IMR-90 (cell line): ENCODE measurements at regions not wholly inside any gene's neighbourhood (a gene's known extent, or its start where the extent isn't known, plus 50 kb on each side); places are given as distances from the start of the nearest gene placed in this dataset.

Experiments
- ATAC-seq: fragments of 200-7000 bp; cut with Tn5 transposase; 2 replicates; pipeline ENCODE4 v1.9.1; 2020; ENCODE audit warnings: low read depth, mild to moderate bottlenecking, moderate library complexity
- BruUV-seq: library from RNA; stranded (reverse); fragments of 400-500 nt; replicated peaks from 2 replicates; lab custom pipeline; 2021; lab: Mats Ljungman, UMichigan
- CTCF ChIA-PET: fragments of 300-600 bp; formaldehyde crosslinking; extraction: SDS; loops from one replicate; lab custom pipeline; 2021; ENCODE audit warnings: antibody characterized with exemption; lab: Yijun Ruan, JAX
- POLR2A ChIA-PET: fragments of 300-600 bp; sonication (Branson Sonifier 250); formaldehyde crosslinking; loops from one replicate; lab custom pipeline; 2022; ENCODE audit warnings: antibody characterized with exemption; ENCODE audit not compliant: unreplicated experiment; lab: Charles Lee
- DNase-seq: peaks from one replicate; pipeline ENCODE4 v3.0.0; 2013
- H2AFZ ChIP-seq: replicated peaks from 2 replicates; pipeline ENCODE3; 2013; ENCODE audit warnings: low read length, mild to moderate bottlenecking; ENCODE audit not compliant: poor library complexity
- H2AK5ac ChIP-seq: 2 replicates; pipeline ENCODE4 v1.6.1; 2013; ENCODE audit warnings: low read depth, low read length, inconsistent platforms
- H2AK9ac ChIP-seq: replicated peaks from 2 replicates; pipeline ENCODE3; 2013; ENCODE audit warnings: mild to moderate bottlenecking, low read depth, low read length, moderate library complexity; ENCODE audit not compliant: poor library complexity
- H2BK120ac ChIP-seq: 2 replicates; pipeline ENCODE4 v1.6.1; 2013; ENCODE audit warnings: low read depth, low read length, inconsistent platforms
- H2BK15ac ChIP-seq: 3 replicates; pipeline ENCODE4 v1.6.1; 2013; ENCODE audit warnings: low read depth, low read length, inconsistent platforms
- H2BK20ac ChIP-seq: 2 replicates; pipeline ENCODE4 v1.6.1; 2013; ENCODE audit warnings: low read depth, mild to moderate bottlenecking, inconsistent platforms, low read length, moderate library complexity
- H2BK5ac ChIP-seq: 2 replicates; pipeline ENCODE4 v1.6.1; 2013; ENCODE audit warnings: mild to moderate bottlenecking, low read depth, low read length, inconsistent platforms; ENCODE audit not compliant: poor library complexity, severe bottlenecking
- H3K14ac ChIP-seq: replicated peaks from 2 replicates; pipeline ENCODE4 v1.6.1; 2013; ENCODE audit warnings: low read depth, low read length, inconsistent platforms
- H3K18ac ChIP-seq: 2 replicates; pipeline ENCODE4 v1.6.1; 2013; ENCODE audit warnings: low read depth, low read length, control low read depth
- H3K23ac ChIP-seq: 2 replicates; pipeline ENCODE4 v1.6.1; 2013; ENCODE audit warnings: low read depth, low read length, inconsistent platforms
- H3K27ac ChIP-seq: 2 replicates; pipeline ENCODE4 v1.5.1; 2013; ENCODE audit warnings: mild to moderate bottlenecking, control low read depth, low read length; ENCODE audit not compliant: insufficient read depth
- H3K27me3 ChIP-seq: 2 replicates; pipeline ENCODE4 v1.6.1; 2013; ENCODE audit warnings: low read length; ENCODE audit not compliant: control insufficient read depth, insufficient read depth
- H3K36me3 ChIP-seq: 2 replicates; pipeline ENCODE4 v1.6.1; 2013; ENCODE audit warnings: low read length, mixed read lengths; ENCODE audit not compliant: control insufficient read depth, insufficient read depth
- H3K4ac ChIP-seq: 2 replicates; pipeline ENCODE4 v1.6.1; 2013; ENCODE audit warnings: low read depth, low read length, inconsistent platforms
- H3K4me1 ChIP-seq: 2 replicates; pipeline ENCODE4 v1.6.1; 2013; ENCODE audit warnings: low read length, mixed read lengths; ENCODE audit not compliant: control insufficient read depth, insufficient read depth
- H3K4me2 ChIP-seq: 2 replicates; pipeline ENCODE4 v1.6.1; 2013; ENCODE audit warnings: low read depth, mild to moderate bottlenecking, control low read depth, low read length, moderate library complexity
- H3K4me3 ChIP-seq: 2 replicates; pipeline ENCODE4 v1.5.1; 2013; ENCODE audit warnings: low read depth, mild to moderate bottlenecking, control low read depth, low read length, moderate library complexity; ENCODE audit not compliant: insufficient read depth
- H3K56ac ChIP-seq: 2 replicates; pipeline ENCODE4 v1.6.1; 2013; ENCODE audit warnings: low read length, inconsistent platforms; ENCODE audit not compliant: insufficient read depth; ENCODE audit errors: extremely low read depth
- H3K79me1 ChIP-seq, 2 experiments: 2 replicates each; pipeline ENCODE4 v1.6.1; 2013; ENCODE audit warnings: low read length in 2 of 2, inconsistent platforms in 1 of 2, low read depth in 1 of 2
- H3K9ac ChIP-seq: 2 replicates; pipeline ENCODE4 v1.6.1; 2013; ENCODE audit warnings: low read depth, low read length, control low read depth
- H3K9me1 ChIP-seq: 2 replicates; pipeline ENCODE4 v1.6.1; 2013; ENCODE audit warnings: low read length, inconsistent platforms; ENCODE audit not compliant: insufficient read depth
- H3K9me3 ChIP-seq: 2 replicates; pipeline ENCODE4 v1.6.1; 2013; ENCODE audit warnings: low read length; ENCODE audit not compliant: control insufficient read depth, insufficient read depth
- H4K20me1 ChIP-seq: 2 replicates; pipeline ENCODE4 v1.6.1; 2013; ENCODE audit warnings: low read length, inconsistent platforms; ENCODE audit not compliant: insufficient read depth
- H4K5ac ChIP-seq: 2 replicates; pipeline ENCODE4 v1.6.1; 2013; ENCODE audit warnings: mild to moderate bottlenecking, low read depth, low read length, control low read depth
- H4K8ac ChIP-seq, 2 experiments: 2 replicates each; pipeline ENCODE4 v1.6.1; 2013; ENCODE audit warnings: low read depth in 2 of 2, low read length in 2 of 2, control low read depth in 1 of 2, inconsistent platforms in 1 of 2
- H4K91ac ChIP-seq: 2 replicates; pipeline ENCODE4 v1.6.1; 2013; ENCODE audit warnings: low read depth, low read length, inconsistent platforms; ENCODE audit not compliant: insufficient read depth
- MAZ ChIP-seq: IDR thresholded peaks from 2 replicates; pipeline ENCODE4 v1.6.1; 2012; ENCODE audit warnings: low read depth, mild to moderate bottlenecking, low read length, improper control_type of control experiment, moderate library complexity, borderline replicate concordance
- SMC3 ChIP-seq: fragments of 150-350 bp; IDR thresholded peaks from 2 replicates; pipeline ENCODE4 v1.6.1; 2016; ENCODE audit warnings: low read depth, mild to moderate bottlenecking, antibody characterized with exemption, low read length, moderate library complexity
- WGBS, 2 experiments: methylation state at CpG; one replicate each; pipeline versions ENCODE4 v1.1.5 to v1.1.7; 2013; ENCODE audit warnings: missing lambda C conversion rate in 2 of 2; ENCODE audit not compliant: insufficient read length in 1 of 2; ENCODE audit errors: extremely low coverage in 2 of 2; 5-methylcytosine and 5-hydroxymethylcytosine counted together
- dilution Hi-C: fragments of 300-500 bp; cut with HindIII; formaldehyde crosslinking; loops from one replicate; pipeline ENCODE4 v1.14.3; 2018; ENCODE audit warnings: low sequenced_read_pairs; ENCODE audit not compliant: unreplicated experiment
- in situ Hi-C: fragments of 300-500 bp; cut with MboI; formaldehyde crosslinking; loops from 3 replicates; pipeline ENCODE4 v1.14.3; 2019; ENCODE audit warnings: low sequenced_read_pairs, inconsistent platforms, mixed read lengths
- intact Hi-C: fragments of 100-400 bp; cut with micrococcal nuclease; formaldehyde crosslinking; loops from 2 replicates; pipeline ENCODE4 v1.10.0; 2022
- TF ChIP-seq, protein P1 (sequence below): fragments of 150-350 bp; IDR thresholded peaks from 2 replicates; pipeline ENCODE4 v1.6.1; 2016; ENCODE audit warnings: low read depth, mild to moderate bottlenecking, low read length, moderate library complexity, borderline replicate concordance
- TF ChIP-seq, protein P2 (sequence below): conservative IDR thresholded peaks from 2 replicates; pipeline ENCODE4 v1.5.1; 2012; ENCODE audit warnings: mild to moderate bottlenecking, low read depth, low read length, improper control_type of control experiment

DNA sequence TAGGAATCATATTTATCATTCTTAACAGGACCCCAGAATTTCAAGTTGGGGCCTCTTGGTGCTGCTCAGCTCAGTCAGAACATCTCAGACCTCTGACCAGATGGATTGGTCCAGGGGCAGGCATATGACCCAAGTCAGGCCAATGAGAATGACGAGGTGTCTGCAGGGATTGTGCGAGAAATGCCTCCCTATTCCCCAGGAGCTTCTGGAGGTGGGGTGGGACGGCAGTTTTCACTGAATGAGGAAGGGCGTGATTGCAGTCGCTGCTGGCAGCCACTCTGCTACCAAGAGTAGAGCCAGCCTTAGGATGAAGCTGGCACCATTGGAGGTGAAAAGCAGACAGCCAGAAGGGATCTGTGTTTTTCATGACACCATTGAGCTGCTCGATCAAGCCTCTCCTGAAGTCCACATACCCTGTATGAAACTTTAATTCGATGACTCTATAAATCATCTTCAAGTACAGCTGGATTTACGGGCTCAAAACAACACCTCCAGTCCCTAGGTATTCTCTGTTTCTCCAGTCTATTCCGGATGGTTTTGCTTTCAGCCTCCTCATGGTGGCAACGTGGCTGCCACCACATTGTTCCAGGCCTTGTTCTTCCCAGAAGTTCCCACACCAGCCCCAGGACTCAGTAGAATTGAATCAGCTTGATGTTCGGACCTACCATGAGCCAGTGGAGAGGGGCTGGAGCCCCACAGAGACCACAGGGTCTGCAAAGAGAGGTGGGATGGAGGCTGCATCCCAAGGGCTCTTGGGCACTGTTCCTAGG lies 70.2 kb upstream of the ADAMTS2 start:
- DNase-seq (no peak), ATAC-seq (no peak)
- no peak overlapping the region for H4K91ac ChIP-seq
- BruUV-seq, result no TSS peak
- 76% methylated on average over 4 of the region's 11 CpGs; no CpG with 5 or more reads in 1 of the 2 experiments for WGBS, 2 experiments
- H3K27ac ChIP-seq, result no peak overlapping the region
- H3K18ac ChIP-seq, result no peak overlapping the region
- intact Hi-C loops (no loop called here), dilution Hi-C loops (no loop called here), in situ Hi-C loops (no loop called here)
- no peak overlapping the region for H2AK9ac ChIP-seq
- H3K4me2 ChIP-seq, result no peak overlapping the region
- TF ChIP-seq, protein P1, sequence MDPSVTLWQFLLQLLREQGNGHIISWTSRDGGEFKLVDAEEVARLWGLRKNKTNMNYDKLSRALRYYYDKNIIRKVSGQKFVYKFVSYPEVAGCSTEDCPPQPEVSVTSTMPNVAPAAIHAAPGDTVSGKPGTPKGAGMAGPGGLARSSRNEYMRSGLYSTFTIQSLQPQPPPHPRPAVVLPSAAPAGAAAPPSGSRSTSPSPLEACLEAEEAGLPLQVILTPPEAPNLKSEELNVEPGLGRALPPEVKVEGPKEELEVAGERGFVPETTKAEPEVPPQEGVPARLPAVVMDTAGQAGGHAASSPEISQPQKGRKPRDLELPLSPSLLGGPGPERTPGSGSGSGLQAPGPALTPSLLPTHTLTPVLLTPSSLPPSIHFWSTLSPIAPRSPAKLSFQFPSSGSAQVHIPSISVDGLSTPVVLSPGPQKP, result no peak
- TF ChIP-seq SMC3, result no peak
- TF ChIP-seq MAZ, result no peak
- TF ChIP-seq, protein P2, sequence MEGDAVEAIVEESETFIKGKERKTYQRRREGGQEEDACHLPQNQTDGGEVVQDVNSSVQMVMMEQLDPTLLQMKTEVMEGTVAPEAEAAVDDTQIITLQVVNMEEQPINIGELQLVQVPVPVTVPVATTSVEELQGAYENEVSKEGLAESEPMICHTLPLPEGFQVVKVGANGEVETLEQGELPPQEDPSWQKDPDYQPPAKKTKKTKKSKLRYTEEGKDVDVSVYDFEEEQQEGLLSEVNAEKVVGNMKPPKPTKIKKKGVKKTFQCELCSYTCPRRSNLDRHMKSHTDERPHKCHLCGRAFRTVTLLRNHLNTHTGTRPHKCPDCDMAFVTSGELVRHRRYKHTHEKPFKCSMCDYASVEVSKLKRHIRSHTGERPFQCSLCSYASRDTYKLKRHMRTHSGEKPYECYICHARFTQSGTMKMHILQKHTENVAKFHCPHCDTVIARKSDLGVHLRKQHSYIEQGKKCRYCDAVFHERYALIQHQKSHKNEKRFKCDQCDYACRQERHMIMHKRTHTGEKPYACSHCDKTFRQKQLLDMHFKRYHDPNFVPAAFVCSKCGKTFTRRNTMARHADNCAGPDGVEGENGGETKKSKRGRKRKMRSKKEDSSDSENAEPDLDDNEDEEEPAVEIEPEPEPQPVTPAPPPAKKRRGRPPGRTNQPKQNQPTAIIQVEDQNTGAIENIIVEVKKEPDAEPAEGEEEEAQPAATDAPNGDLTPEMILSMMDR, result no peak
- no peak overlapping the region for H4K8ac ChIP-seq
- H4K5ac ChIP-seq, result no peak overlapping the region
- H3K9me3 ChIP-seq, result no peaks in the 10 kb centered on the region
- no peak overlapping the region for H2BK120ac ChIP-seq
- H3K4me3 ChIP-seq, result no peak overlapping the region
- no peak overlapping the region for H2BK5ac ChIP-seq
- no peak overlapping the region for H2AK5ac ChIP-seq
- H3K36me3 ChIP-seq, result no peaks in the 10 kb centered on the region
- H3K27me3 ChIP-seq, result peaks cover 15% of the 10 kb centered on the region
- H3K4ac ChIP-seq, result no peak overlapping the region
- no peak overlapping the region for H3K23ac ChIP-seq
- H2BK15ac ChIP-seq, result no peak overlapping the region
- H3K56ac ChIP-seq, result no peak overlapping the region
- H3K4me1 ChIP-seq, result no peaks in the 10 kb centered on the region
- no peak overlapping the region for H3K14ac ChIP-seq
- no peaks in the 10 kb centered on the region for H3K9me1 ChIP-seq
- H3K79me1 ChIP-seq, result no peaks in the 10 kb centered on the region
- H2BK20ac ChIP-seq, result no peak overlapping the region
- no peak overlapping the region for H3K9ac ChIP-seq
- ChIA-PET POLR2A (no interaction called here), CTCF (no interaction called here)
- no peak overlapping the region for H2AFZ ChIP-seq
- H4K20me1 ChIP-seq, result no peaks in the 10 kb centered on the region
